NCI-H1930 (cell line): ENCODE measurements at regions not wholly inside any gene's neighbourhood (a gene's known extent, or its start where the extent isn't known, plus 50 kb on each side); places are given as distances from the start of the nearest gene placed in this dataset.
"Not testable (repeated sequence)": the region's sequence is repeated elsewhere in the genome, so short reads cannot be mapped to it uniquely, and the experiment has no call there.

Experiments
- DNase-seq, 2 experiments: peaks; one replicate each; lab custom pipeline; 2025; lab: John Stamatoyannopoulos, UW

GRCh38 chr2:136324966-136325365, 207.0 kb upstream of the CXCR4 start:
- no peak for DNase-seq

- no peak for DNase-seq
Measured at GRCh38 chr2:136323935-136324334, 206.0 kb upstream of the CXCR4 start.

- no peak for DNase-seq
Measured at GRCh38 chr2:136323195-136323594, 205.2 kb upstream of the CXCR4 start.

GRCh38 chr2:136322428-136322827, 204.5 kb upstream of the CXCR4 start:
- DNase-seq = no peak

GRCh38 chr2:136319651-136320050, 201.7 kb upstream of the CXCR4 start:
- DNase-seq = no peak

GRCh38 chr2:136319237-136319636, 201.3 kb upstream of the CXCR4 start:
- no peak for DNase-seq

- DNase-seq = no peak
Measured at GRCh38 chr2:136314240-136314639, 196.3 kb upstream of the CXCR4 start.

- DNase-seq = not testable (repeated sequence)
Measured at GRCh38 chr2:136312568-136312967, 194.6 kb upstream of the CXCR4 start.

- DNase-seq = no peak
Measured at GRCh38 chr2:136310797-136311603, 193.1 kb upstream of the CXCR4 start.

- DNase-seq = no peak
Measured at GRCh38 chr2:136310005-136310495, 192.1 kb upstream of the CXCR4 start.

- no peak for DNase-seq
Measured at GRCh38 chr2:136308611-136309010, 190.7 kb upstream of the CXCR4 start.

GRCh38 chr2:136306836-136307235, 188.9 kb upstream of the CXCR4 start:
- no peak for DNase-seq

GRCh38 chr2:136305517-136306192, 187.7 kb upstream of the CXCR4 start:
- no peak for DNase-seq

- no peak for DNase-seq
Measured at GRCh38 chr2:136301006-136301405, 183.1 kb upstream of the CXCR4 start.

- DNase-seq = no peak
Measured at GRCh38 chr2:136298631-136299030, 180.7 kb upstream of the CXCR4 start.

- DNase-seq = no peak
Measured at GRCh38 chr2:136297994-136298393, 180.0 kb upstream of the CXCR4 start.

- no peak for DNase-seq
Measured at GRCh38 chr2:136297312-136297711, 179.4 kb upstream of the CXCR4 start.

- DNase-seq = no peak
Measured at GRCh38 chr2:136295168-136295567, 177.2 kb upstream of the CXCR4 start.

- no peak for DNase-seq
Measured at GRCh38 chr2:136291871-136292270, 173.9 kb upstream of the CXCR4 start.

- DNase-seq = no peak
Measured at GRCh38 chr2:136290326-136290725, 172.4 kb upstream of the CXCR4 start.

GRCh38 chr2:136288249-136288648, 170.3 kb upstream of the CXCR4 start:
- DNase-seq = no peak

- DNase-seq = no peak
Measured at GRCh38 chr2:136286423-136286822, 168.5 kb upstream of the CXCR4 start.
